ENCODE measurements at regions not wholly inside any gene's neighbourhood (a gene's known extent, or its start where the extent isn't known, plus 50 kb on each side); places are given as distances from the start of the nearest gene placed in this dataset.
A peak's percentile ranks its signal among the peaks of the same experiment; 100 is the strongest.
"Not testable (repeated sequence)": the region's sequence is repeated elsewhere in the genome, so short reads cannot be mapped to it uniquely, and the experiment has no call there.

- not testable (repeated sequence) for DNase-seq (ENCODE audit: low read depth)
Observed at GRCh38 chr2:87457129-87457499, 290.8 kb upstream of the PLGLB2 start.

GRCh38 chr2:87458938-87459337 lies 288.9 kb upstream of the PLGLB2 start:
- DNase-seq (ENCODE audit: low read depth) = not testable (repeated sequence)

GRCh38 chr2:87460104-87460503 lies 287.8 kb upstream of the PLGLB2 start:
- not testable (repeated sequence) for DNase-seq (ENCODE audit: low read depth)

- not testable (repeated sequence) for DNase-seq (ENCODE audit: low read depth)
Observed at GRCh38 chr2:87460662-87461061, 287.2 kb upstream of the PLGLB2 start.

- not testable (repeated sequence) for DNase-seq (ENCODE audit: low read depth)
Observed at GRCh38 chr2:87461671-87462070, 286.2 kb upstream of the PLGLB2 start.

- DNase-seq (ENCODE audit: low read depth) = not testable (repeated sequence)
Observed at GRCh38 chr2:87464219-87464618, 283.7 kb upstream of the PLGLB2 start.

- DNase-seq (ENCODE audit: low read depth) = not testable (repeated sequence)
Observed at GRCh38 chr2:87465730-87466129, 282.2 kb upstream of the PLGLB2 start.

- peak; percentile 73 for DNase-seq (ENCODE audit: low read depth)
Observed at GRCh38 chr2:87466591-87467120, 281.2 kb upstream of the PLGLB2 start.

- not testable (repeated sequence) for DNase-seq (ENCODE audit: low read depth)
Observed at GRCh38 chr2:87468429-87468981, 279.4 kb upstream of the PLGLB2 start.

- DNase-seq (ENCODE audit: low read depth) = peak; percentile 46
Observed at GRCh38 chr2:87469180-87470151, 278.4 kb upstream of the PLGLB2 start.

- not testable (repeated sequence) for DNase-seq (ENCODE audit: low read depth)
Observed at GRCh38 chr2:87470381-87471380, 277.2 kb upstream of the PLGLB2 start.

GRCh38 chr2:87471478-87471877 lies 276.4 kb upstream of the PLGLB2 start:
- not testable (repeated sequence) for DNase-seq (ENCODE audit: low read depth)

GRCh38 chr2:87476223-87476872 lies 271.5 kb upstream of the PLGLB2 start:
- DNase-seq (ENCODE audit: low read depth) = not testable (repeated sequence)

GRCh38 chr2:87476936-87477335 lies 271.0 kb upstream of the PLGLB2 start:
- not testable (repeated sequence) for DNase-seq (ENCODE audit: low read depth)

GRCh38 chr2:87477669-87478428 lies 270.0 kb upstream of the PLGLB2 start:
- not testable (repeated sequence) for DNase-seq (ENCODE audit: low read depth)

GRCh38 chr2:87478911-87479310 lies 269.0 kb upstream of the PLGLB2 start:
- DNase-seq (ENCODE audit: low read depth) = not testable (repeated sequence)

- not testable (repeated sequence) for DNase-seq (ENCODE audit: low read depth)
Observed at GRCh38 chr2:87483093-87483680, 264.7 kb upstream of the PLGLB2 start.

GRCh38 chr2:87484363-87484762 lies 263.5 kb upstream of the PLGLB2 start:
- not testable (repeated sequence) for DNase-seq (ENCODE audit: low read depth)

GRCh38 chr2:87485455-87485854 lies 262.4 kb upstream of the PLGLB2 start:
- DNase-seq (ENCODE audit: low read depth) = not testable (repeated sequence)

- not testable (repeated sequence) for DNase-seq (ENCODE audit: low read depth)
Observed at GRCh38 chr2:87485884-87486283, 262.0 kb upstream of the PLGLB2 start.

Data from activated T-cell treated with anti-CD3 and anti-CD28 coated beads for 24 hours (primary cell).